HG03442 (cell line): ENCODE measurements at regions not wholly inside any gene's neighbourhood (a gene's known extent, or its start where the extent isn't known, plus 50 kb on each side); places are given as distances from the start of the nearest gene placed in this dataset.
"Not testable (repeated sequence)": the region's sequence is repeated elsewhere in the genome, so short reads cannot be mapped to it uniquely, and the experiment has no call there.

Experiments
- ATAC-seq: cut with Tn5 transposase; IDR thresholded peaks from one replicate; pipeline ENCODE4 v1.9.1; 2021; ENCODE audit warnings: mild to moderate bottlenecking, moderate library complexity; ENCODE audit not compliant: unreplicated experiment

DNA sequence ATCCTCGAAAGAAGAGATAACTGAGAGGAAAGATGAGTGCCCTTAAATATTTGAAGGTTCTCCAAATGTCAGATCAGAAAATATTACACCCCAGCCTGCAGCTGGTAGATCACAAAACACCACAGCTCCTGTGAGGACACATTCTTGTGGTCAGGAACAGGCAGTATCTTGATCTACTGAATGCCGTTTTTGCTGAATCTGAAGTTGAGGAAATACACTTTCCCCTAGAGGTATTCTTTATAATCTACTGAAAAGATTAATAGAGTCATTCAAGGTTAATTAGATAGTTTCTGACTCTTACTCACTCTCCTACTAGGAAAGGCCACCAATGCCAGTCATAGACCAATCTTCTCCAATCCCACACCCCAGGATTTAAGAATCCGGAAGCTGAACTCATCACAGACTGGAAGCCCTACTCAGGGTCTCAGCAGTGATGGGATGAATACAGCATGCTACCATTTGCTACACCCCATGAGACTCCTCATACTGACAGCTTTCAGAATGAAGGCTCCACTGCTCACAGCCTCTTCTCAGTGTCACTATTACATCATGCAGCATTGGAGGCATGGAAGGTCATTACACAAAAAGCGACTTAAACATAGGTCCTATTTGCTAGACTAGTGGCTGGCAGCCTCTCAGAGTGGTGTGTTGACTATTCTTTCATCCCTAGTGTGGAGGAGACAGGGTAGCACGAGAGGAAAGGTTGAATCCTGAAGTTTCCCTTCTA is 143.9 kb upstream of the SLC1A3 start:
- no peak for ATAC-seq

DNA sequence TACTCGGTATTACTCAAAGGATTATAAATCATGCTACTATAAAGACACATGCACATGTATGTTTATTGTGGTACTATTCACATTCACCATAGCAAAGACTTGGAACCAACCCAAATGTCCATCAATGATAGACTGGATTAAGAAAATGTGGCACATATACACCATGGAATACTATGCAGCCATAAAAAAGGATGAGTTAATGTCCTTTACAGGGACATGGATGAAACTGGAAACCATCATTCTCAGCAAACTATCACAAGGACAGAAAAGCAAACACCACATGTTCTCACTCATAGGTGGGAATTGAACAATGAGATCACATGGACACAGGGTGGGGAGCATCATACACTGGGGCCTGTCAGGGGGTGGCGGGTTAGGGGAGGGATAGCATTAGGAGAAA is 130.5 kb upstream of the SLC1A3 start:
- not testable (repeated sequence) for ATAC-seq

DNA sequence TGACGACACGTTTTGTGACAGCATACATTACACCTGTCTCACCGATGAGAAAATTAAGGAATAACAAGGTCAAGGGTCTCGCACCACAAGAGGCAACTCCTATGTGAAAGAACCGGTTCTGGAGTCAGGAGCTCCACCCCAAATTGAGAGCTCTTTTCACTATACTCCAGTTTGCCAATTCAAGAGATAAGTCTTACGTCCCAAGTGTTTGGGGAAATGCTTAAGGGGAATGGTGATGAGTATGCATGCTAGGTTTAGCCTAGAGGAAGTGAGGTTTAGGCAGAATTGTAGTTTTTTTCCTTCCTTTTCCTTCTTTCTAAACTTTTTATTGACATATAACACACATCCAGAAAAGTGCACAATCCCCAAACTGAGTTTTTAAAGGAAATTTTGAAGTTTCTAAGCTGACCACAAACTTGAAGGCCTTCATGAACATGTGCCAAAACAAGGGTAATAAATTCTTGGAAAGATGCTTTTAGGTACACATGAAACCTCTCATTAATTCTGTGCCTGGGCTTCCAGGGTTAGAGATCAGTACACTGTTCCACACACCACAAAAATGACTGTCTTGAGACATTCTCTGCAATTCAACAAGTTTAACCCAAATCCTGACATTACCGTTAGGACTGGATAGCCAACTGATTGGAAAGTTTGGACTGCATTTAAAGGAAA is 127.6 kb upstream of the SLC1A3 start:
- no peak for ATAC-seq

DNA sequence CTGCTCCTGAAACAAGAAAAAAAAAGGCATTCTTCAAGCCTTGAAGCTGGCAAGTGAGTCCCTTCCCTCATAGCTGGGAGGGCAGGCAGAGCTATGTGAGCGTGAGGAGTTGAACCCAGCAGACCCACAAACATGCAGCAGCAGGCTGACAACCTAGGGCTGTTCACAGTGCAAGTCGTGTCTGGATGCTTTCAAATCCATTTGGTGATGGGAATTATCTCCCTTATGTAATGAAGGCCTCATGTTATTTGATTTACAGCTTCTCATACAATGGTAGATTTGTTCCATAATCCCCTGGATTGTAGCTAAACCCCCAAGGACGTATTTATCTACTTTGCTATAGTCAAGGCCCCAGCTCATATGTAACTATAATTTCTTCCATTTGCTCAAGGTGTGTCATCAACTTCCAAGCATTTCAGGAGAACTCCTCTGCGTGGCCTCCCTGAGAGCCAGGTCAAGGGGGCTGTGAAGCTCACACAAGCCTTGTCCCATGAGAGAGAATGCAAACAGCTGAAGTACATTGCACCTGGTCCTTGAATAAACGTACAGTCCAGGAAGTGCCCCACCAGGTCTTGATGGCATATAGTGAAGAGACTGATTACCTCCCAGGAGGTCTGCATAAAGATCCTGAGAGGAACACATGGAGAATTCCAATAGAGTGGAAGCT is 124.8 kb upstream of the SLC1A3 start:
- ATAC-seq, result no peak

DNA sequence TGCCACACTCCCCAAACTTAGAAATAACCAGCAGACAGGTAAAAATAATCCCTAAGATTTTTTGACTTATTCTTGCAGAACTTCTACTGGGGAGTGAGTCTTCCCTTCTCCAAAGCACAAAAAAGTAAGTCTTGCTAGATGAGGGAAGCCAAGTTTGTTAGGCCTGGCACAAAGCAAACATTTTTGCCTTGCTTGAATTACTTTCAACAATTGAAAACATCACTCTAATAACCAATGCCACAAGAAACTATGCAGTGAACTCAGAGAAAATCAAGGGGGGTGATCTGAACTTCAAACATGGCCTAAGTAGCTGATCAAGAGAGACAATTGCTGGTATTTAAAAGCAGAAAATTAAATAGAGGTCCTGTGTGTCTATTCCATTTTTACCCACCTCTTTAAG is 123.6 kb upstream of the SLC1A3 start:
- ATAC-seq, result no peak

DNA sequence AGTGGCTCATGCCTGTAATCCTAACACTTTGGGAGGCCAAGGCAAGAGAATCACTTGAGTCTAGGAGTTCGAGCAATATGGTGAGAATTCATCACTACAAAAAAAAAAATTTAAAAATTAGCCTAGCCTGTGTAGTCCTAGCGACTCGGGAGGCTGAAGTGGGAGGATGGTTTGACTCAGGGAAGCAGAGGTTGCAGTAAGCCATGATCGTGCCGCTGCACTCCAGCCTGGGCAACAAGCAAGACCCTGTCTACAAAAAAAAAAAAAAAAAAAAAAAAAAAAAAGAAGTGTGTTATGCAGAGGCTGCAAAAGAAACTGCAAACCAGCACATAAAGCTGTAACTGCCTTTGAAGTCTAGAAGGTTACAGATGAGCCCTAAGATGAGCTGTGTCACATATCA is 116.9 kb upstream of the SLC1A3 start:
- no peak for ATAC-seq

- no peak for ATAC-seq
Observed at GRCh38 chr5:36491856-36492255, 114.5 kb upstream of the SLC1A3 start.

DNA sequence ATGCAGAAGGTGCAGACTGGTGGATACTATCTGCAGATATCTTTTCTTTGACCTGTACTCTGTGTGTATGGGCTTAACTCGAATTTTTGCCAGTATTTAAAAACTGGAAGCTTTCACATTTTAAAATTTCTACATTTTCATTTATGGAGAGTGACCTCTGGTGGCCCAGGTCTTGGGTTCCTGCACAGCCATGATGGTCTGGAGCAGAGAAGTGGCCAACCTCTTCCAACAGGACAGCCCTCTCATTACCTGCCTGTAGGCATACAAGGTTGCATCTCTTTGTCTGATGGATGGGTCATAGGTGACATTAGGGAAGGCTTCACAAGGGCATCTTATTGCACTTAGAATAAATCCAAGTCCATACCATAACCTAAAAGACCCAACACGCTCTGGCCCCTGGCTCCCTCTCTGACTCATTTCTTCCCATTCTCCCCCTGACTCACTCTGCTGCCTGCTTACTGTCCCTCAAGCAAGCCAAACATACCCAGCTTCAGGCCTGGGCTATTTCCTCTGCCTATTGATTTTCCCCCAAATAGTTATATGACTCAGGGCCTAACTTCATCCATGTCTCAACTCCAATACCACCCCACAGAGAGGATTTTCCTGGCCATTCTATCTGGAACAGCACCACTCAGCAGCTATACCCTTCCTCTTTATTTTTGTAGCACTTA is 113.3 kb upstream of the SLC1A3 start:
- ATAC-seq, result no peak

GRCh38 chr5:36494028-36494427 is 112.4 kb upstream of the SLC1A3 start:
- no peak for ATAC-seq

- ATAC-seq, result no peak
Observed at GRCh38 chr5:36494841-36495601, 111.4 kb upstream of the SLC1A3 start.

- no peak for ATAC-seq
Observed at GRCh38 chr5:36495611-36496010, 110.8 kb upstream of the SLC1A3 start.

DNA sequence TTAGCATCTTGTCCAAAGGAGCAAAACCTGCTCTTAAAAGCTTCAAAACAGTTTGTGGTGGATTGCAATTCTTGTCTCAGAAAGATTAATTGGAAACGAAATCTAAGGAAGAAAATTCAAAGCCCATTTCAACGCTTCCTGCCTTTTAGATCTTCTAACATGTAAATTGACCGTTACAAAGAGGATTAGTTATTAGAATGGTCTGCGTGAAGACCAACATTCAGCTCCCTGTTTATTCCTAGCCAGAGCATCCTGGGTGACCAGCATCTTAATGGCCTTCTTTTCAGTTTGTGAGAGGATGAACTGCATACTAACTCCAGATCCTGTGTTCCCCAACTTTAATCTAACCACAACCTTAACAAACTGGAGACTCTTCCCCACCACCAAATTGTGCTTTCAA is 109.9 kb upstream of the SLC1A3 start:
- ATAC-seq, result no peak

- no peak for ATAC-seq
Observed at GRCh38 chr5:36502608-36503007, 103.8 kb upstream of the SLC1A3 start.

GRCh38 chr5:36505021-36505420 is 101.4 kb upstream of the SLC1A3 start:
- no peak for ATAC-seq

GRCh38 chr5:36507332-36507952 is 99.0 kb upstream of the SLC1A3 start:
- peak; percentile 81 for ATAC-seq

GRCh38 chr5:36508331-36508730 is 98.1 kb upstream of the SLC1A3 start:
- ATAC-seq, result not testable (repeated sequence)

DNA sequence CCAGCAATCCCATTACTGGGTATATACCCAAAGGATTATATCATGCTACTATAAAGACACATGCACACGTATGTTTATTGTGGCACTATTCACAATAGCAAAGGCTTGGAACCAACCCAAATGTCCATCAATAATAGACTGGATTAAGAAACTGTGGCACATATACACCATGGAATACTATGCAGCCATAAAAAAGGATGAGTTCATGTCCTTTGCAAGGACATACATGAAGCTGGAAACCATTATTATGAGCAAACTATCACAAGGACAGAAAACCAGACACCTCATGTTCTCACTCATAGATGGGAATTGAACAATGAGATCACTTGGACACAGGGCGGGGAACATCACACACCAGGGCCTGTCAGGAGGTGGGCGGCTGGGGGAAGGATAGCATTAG is 92.8 kb upstream of the SLC1A3 start:
- not testable (repeated sequence) for ATAC-seq

DNA sequence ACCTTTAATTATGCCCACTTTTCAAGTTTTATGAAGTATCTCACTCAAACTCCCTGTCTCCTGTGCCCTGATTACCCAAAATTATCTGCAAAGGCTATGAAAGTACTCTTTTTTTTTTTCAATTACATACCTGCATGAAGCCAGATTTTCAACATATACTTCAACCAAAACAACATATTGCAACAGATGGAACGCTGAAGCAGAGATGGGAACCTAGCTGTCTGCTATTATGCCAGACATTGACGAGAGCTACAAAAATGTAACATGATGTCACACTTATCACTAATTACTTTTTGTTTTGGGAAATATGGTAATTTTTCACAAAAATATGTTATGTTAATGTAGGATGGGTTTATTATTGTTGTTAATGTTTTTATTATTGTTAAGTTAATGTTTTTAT is 86.5 kb upstream of the SLC1A3 start:
- no peak for ATAC-seq

GRCh38 chr5:36521219-36521618 is 85.2 kb upstream of the SLC1A3 start:
- no peak for ATAC-seq
